HG03103 (cell line): ENCODE measurements at regions not wholly inside any gene's neighbourhood (a gene's known extent, or its start where the extent isn't known, plus 50 kb on each side); places are given as distances from the start of the nearest gene placed in this dataset.

Experiments
- ATAC-seq: cut with Tn5 transposase; IDR thresholded peaks from one replicate; pipeline ENCODE4 v1.9.1; 2021; ENCODE audit warnings: low read depth; ENCODE audit not compliant: unreplicated experiment

GRCh38 chr6:9957215-9957759 is 457.6 kb downstream of the TFAP2A start:
- ATAC-seq, result no peak

GRCh38 chr6:9948678-9949077 is 466.2 kb downstream of the TFAP2A start:
- no peak for ATAC-seq

GRCh38 chr6:9943986-9944385 is 470.9 kb downstream of the TFAP2A start:
- ATAC-seq, result no peak

- no peak for ATAC-seq
These were observed 471.8 kb downstream of the TFAP2A start for GRCh38 chr6:9943026-9943425.

GRCh38 chr6:9942131-9942530 is 472.7 kb downstream of the TFAP2A start:
- ATAC-seq, result no peak

- ATAC-seq, result no peak
These were observed 476.1 kb downstream of the TFAP2A start for GRCh38 chr6:9938801-9939200.

- ATAC-seq, result no peak
These were observed 477.7 kb downstream of the TFAP2A start for GRCh38 chr6:9937031-9937763.

- ATAC-seq, result no peak
These were observed 478.3 kb downstream of the TFAP2A start for GRCh38 chr6:9936551-9936950.

GRCh38 chr6:9933677-9934076 is 481.2 kb downstream of the TFAP2A start:
- ATAC-seq, result no peak

GRCh38 chr6:9927275-9927674 is 487.6 kb downstream of the TFAP2A start:
- ATAC-seq, result no peak

GRCh38 chr6:9924971-9925370 is 489.9 kb downstream of the TFAP2A start:
- ATAC-seq, result no peak

- no peak for ATAC-seq
These were observed 493.5 kb downstream of the TFAP2A start for GRCh38 chr6:9921366-9921765.

GRCh38 chr6:9914951-9915350 is 499.9 kb downstream of the TFAP2A start:
- ATAC-seq, result no peak

- ATAC-seq, result no peak
These were observed 513.5 kb downstream of the TFAP2A start for GRCh38 chr6:9901376-9901775.

- ATAC-seq, result no peak
These were observed 518.1 kb downstream of the TFAP2A start for GRCh38 chr6:9896806-9897205.

- no peak for ATAC-seq
These were observed 524.0 kb downstream of the TFAP2A start for GRCh38 chr6:9890893-9891292.

- ATAC-seq, result no peak
These were observed 524.4 kb downstream of the TFAP2A start for GRCh38 chr6:9890469-9890868.

GRCh38 chr6:9878535-9878934 is 536.3 kb downstream of the TFAP2A start:
- ATAC-seq, result no peak

GRCh38 chr6:9875605-9876353 is 539.1 kb downstream of the TFAP2A start:
- ATAC-seq, result no peak

GRCh38 chr6:9862603-9863167 is 552.2 kb downstream of the TFAP2A start:
- ATAC-seq, result no peak

GRCh38 chr6:9851541-9852380 is 563.1 kb downstream of the TFAP2A start:
- no peak for ATAC-seq
